PC-9 (cell line): ENCODE measurements at regions not wholly inside any gene's neighbourhood (a gene's known extent, or its start where the extent isn't known, plus 50 kb on each side); places are given as distances from the start of the nearest gene placed in this dataset.

Experiments used
- CTCF ChIP-seq: fragments of 200-600 bp; sonication (generic); conservative IDR thresholded peaks from 2 replicates; pipeline ENCODE4 v1.6.1; 2017; ENCODE audit warnings: mixed run types, antibody characterized with exemption, mild to moderate bottlenecking, moderate library complexity
- EZH2 ChIP-seq: fragments of 200-600 bp; sonication (generic); IDR thresholded peaks from 2 replicates; pipeline ENCODE4 v1.8.0; 2017; ENCODE audit warnings: antibody characterized with exemption, low read depth

- TF ChIP-seq EZH2 = no peak
- no peak for TF ChIP-seq CTCF
Measured at GRCh38 chr9:111276431-111277128, 53.4 kb downstream of the OR2K2 start.
